Stimulated activated effector memory CD8-positive, alpha-beta T cell treated with anti-CD3 and anti-CD28 coated beads, Interleukin-12 subunit alpha, Interleukin-12 subunit beta, amount 100 ng/mL, for 72 hours (primary cell): ENCODE measurements at regions not wholly inside any gene's neighbourhood (a gene's known extent, or its start where the extent isn't known, plus 50 kb on each side); places are given as distances from the start of the nearest gene placed in this dataset.
"Not testable (repeated sequence)": the region's sequence is repeated elsewhere in the genome, so short reads cannot be mapped to it uniquely, and the experiment has no call there.

Source experiments
- ATAC-seq: fragments of 150-1000 bp; cut with Tn5 transposase; 2 replicates; pipeline ENCODE4 v1.10.0; 2021
- DNase-seq, 2 donors: peaks; one replicate each; pipeline ENCODE4 v3.0.0; 2021 to 2022; ENCODE audit warnings: low spot score in 2 of 2
- H3K27ac Mint-ChIP-seq: one replicate; pipeline ENCODE4 v1.8.0; 2022; ENCODE audit warnings: mild to moderate bottlenecking, mixed read lengths
- H3K36me3 Mint-ChIP-seq: one replicate; pipeline ENCODE4 v1.8.0; 2022; ENCODE audit warnings: mild to moderate bottlenecking, mixed read lengths
- H3K4me1 Mint-ChIP-seq: one replicate; pipeline ENCODE4 v1.8.0; 2022; ENCODE audit warnings: mixed read lengths
- H3K4me3 Mint-ChIP-seq: one replicate; pipeline ENCODE4 v1.8.0; 2022; ENCODE audit warnings: mild to moderate bottlenecking, mixed read lengths
- H3K9me3 Mint-ChIP-seq: one replicate; pipeline ENCODE4 v1.8.0; 2022; ENCODE audit warnings: mixed read lengths

DNA sequence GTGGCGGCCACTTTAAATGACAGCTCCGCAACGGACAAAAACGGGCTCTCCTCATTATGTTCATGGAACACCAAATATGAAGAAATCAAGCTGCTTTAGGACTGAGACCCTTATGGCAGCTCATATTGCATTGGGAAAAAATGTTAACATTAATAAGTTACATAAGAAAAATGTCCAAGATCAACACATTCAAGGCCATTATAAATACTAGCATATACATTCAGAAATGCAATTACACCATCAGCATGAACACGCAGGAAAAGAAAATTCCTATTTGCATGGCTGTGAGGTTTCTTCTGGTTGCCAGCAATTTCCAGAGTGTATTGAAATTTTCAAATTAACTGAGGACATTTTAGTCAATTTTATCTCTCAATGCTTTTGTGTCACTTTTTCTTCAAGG is 374.1 kb upstream of the NRP1 start:
- Mint-ChIP-seq H3K9me3 (no peaks in the 10 kb centered on the region), H3K27ac (no peak overlapping the region), H3K4me1 (no peaks in the 10 kb centered on the region), H3K36me3 (no peaks in the 10 kb centered on the region), H3K4me3 (no peak overlapping the region)
- ATAC-seq (no peak), DNase-seq (no peak)

DNA sequence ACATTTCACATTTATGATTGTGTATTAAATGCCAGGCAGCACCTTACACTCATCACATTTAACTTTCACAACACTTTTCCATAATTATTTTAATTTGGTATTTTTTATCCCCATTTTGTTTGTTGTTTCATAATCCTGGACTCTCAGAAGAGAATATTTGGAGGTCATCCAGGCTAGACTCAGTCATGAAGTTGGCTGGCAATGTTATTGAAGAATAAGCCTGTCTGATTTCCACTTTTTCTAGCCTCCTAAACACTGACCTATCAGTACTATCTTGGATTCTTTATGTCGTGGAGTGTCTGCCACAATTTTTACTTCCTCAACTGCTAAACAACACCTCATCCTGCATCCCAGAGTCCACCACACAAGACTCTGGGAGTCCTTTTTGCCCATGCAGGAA is 372.3 kb upstream of the NRP1 start:
- H3K4me3 Mint-ChIP-seq = no peak overlapping the region
- ATAC-seq (no peak), DNase-seq (no peak)
- no peaks in the 10 kb centered on the region for H3K9me3 Mint-ChIP-seq
- no peak overlapping the region for H3K27ac Mint-ChIP-seq
- H3K4me1 Mint-ChIP-seq = no peaks in the 10 kb centered on the region
- no peaks in the 10 kb centered on the region for H3K36me3 Mint-ChIP-seq

DNA sequence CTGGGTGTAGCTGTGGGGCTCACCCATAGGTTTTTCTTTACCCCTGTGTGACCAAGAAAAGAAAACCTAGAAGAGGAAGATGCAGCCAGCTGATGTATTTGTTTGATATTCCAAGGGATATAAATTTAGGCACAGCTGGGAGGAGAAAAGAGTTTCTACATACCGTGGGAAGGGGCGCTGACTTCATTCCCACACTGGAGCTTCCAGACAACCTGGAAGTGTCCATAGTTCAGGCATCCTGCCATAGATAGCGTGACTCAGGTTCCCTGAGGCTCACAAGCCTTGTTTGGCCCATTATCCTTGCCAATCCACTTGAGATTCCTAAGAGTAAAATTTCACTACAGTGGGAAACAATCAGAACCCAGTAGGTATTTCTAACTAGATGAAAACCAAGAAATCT is 371.7 kb upstream of the NRP1 start:
- H3K4me3 Mint-ChIP-seq = no peak overlapping the region
- H3K27ac Mint-ChIP-seq = no peak overlapping the region
- H3K4me1 Mint-ChIP-seq = no peaks in the 10 kb centered on the region
- ATAC-seq (no peak), DNase-seq (no peak)
- no peaks in the 10 kb centered on the region for H3K9me3 Mint-ChIP-seq
- no peaks in the 10 kb centered on the region for H3K36me3 Mint-ChIP-seq

DNA sequence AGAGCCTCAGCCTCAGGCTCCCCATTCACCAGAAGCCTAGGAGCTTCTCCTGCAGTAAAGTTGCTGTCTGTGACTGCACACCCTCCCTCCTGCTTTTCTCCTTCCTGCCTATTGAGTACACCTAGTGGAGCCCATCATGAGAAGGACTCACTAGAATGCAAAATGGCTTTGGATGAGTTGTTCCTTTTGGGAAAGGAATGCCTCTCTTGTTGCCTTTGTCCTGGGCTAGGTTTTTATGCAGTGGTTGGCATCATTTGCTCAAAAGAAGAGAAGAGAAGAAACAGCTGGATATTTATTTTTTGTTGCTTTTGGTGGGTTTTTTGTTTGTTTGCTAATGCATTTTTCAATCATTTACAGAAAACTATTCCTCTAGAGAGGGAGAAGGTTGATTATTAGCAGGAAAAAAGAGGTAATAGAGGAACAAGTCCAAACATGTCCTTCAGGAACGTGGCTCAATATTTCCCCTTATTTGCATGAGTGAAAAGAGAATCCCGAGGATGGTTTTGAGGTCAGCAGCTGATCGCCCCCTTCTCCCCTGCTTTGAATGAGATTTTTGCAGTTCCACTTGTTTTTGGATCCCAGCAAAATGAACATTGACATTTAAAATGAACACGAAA is 369.9 kb upstream of the NRP1 start:
- no peak overlapping the region for H3K27ac Mint-ChIP-seq
- no peaks in the 10 kb centered on the region for H3K36me3 Mint-ChIP-seq
- no peaks in the 10 kb centered on the region for H3K4me1 Mint-ChIP-seq
- ATAC-seq (no peak), DNase-seq (no peak)
- no peaks in the 10 kb centered on the region for H3K9me3 Mint-ChIP-seq
- H3K4me3 Mint-ChIP-seq = no peak overlapping the region

DNA sequence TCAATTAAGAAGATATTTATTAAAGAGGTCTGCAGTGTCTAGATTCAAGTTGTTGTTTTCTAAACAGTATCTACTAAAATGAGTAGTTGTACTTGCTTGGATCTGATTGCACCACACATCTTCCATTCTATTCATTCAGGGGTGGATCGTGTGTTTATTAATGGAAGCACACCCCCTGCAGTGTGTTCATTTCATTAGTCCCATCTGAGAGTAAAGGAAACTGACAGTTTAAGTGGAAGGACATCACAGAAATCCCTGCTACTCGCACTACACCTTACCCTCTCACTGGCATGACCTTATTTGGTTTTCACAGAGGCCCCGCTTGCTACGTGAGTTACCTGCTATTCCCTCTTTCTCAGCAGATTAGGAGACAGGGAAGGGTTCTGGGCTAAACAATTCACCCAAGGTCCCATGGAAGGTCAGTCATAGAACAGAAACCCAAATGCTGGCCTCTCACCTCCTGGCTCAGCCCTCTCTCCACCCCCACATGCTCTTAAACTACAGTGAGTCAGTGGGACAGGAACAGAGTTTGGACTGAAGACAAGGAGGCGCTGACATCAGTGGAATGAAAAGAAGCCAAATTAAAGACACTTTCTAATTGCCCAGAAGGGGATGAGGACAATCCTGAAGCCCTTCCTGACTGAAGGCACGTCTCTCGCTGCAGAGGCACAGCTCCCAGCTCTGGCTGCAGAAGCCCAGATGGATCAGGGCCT is 369.2 kb upstream of the NRP1 start:
- H3K4me3 Mint-ChIP-seq = no peak overlapping the region
- no peak for ATAC-seq

DNA sequence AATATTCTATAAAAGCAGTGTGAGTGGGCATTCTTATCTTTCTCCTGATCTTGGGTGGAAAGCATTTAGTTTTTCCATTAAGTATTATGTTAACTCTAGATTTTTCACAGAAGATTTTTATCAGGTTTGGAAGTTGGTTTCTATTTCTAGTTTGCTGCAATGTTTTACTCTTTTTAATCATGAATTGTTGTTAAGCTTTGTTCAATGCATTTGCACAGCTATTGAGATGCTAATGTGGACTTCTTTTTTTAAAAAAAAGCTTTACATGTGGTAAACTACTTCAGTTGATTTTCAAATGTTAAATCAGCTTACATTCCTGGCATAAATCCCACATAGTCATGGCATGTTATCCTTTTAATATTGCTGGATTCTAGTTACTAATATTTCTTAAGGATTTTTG is 363.6 kb upstream of the NRP1 start:
- no peak for ATAC-seq
- no peak for DNase-seq
- no peak overlapping the region for H3K4me3 Mint-ChIP-seq
- H3K36me3 Mint-ChIP-seq = no peaks in the 10 kb centered on the region
- no peak overlapping the region for H3K27ac Mint-ChIP-seq
- no peaks in the 10 kb centered on the region for H3K4me1 Mint-ChIP-seq
- H3K9me3 Mint-ChIP-seq = peaks cover 4% of the 10 kb centered on the region

More for the DNA sequence above, 369.2 kb upstream of the NRP1 start:
- no peaks in the 10 kb centered on the region for H3K9me3 Mint-ChIP-seq
- no peak overlapping the region for H3K27ac Mint-ChIP-seq
- DNase-seq = no peak
- H3K4me1 Mint-ChIP-seq = no peaks in the 10 kb centered on the region
- no peaks in the 10 kb centered on the region for H3K36me3 Mint-ChIP-seq

DNA sequence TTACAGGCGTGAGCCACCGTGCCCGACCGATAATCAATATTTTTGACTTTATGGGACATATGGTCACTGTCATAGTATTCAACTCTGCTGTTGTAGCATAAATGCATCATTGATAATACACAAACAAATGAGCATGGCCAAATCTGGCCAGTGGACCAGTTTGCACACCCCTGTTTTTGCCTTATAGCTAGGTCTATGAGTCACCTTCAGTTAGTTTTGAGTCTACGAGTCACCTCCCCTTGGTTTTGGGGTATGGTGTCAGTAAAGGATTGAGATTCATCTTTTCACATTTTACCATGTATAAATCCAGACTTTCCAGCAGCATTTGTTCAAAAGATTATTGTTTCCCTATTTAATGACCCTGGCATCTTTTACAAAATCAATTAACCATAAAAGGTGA is 362.5 kb upstream of the NRP1 start:
- no peak overlapping the region for H3K4me3 Mint-ChIP-seq

DNA sequence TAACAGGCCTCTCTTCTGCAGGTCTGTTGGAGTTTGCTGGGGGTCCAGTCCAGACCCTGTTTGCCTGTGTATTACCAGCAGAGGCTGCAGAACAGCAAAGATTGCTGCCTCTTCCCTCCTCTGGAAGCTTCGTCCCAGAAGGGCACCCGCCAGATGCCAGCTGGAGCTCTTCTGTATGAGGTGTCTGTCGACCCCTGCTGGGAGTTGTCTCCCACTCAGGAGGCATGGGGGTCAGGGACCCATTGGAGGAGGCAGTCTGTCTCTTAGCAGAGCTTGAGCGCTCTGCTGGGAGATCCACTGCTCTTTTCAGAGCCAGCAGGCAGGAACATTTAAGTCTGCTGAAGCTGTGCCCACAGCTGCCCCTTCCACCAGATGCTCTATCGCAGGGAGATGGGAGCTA is 361.1 kb upstream of the NRP1 start:
- Mint-ChIP-seq H3K4me1 (no peaks in the 10 kb centered on the region), H3K36me3 (no peaks in the 10 kb centered on the region), H3K27ac (no peak overlapping the region), H3K4me3 (no peak overlapping the region), H3K9me3 (peaks cover 19% of the 10 kb centered on the region)
- ATAC-seq (no peak), DNase-seq (no peak)

More for the DNA sequence above, 362.5 kb upstream of the NRP1 start:
- Mint-ChIP-seq H3K4me1 (no peaks in the 10 kb centered on the region), H3K9me3 (peaks cover 7% of the 10 kb centered on the region), H3K27ac (no peak overlapping the region), H3K36me3 (no peaks in the 10 kb centered on the region)
- DNase-seq (no peak), ATAC-seq (no peak)

DNA sequence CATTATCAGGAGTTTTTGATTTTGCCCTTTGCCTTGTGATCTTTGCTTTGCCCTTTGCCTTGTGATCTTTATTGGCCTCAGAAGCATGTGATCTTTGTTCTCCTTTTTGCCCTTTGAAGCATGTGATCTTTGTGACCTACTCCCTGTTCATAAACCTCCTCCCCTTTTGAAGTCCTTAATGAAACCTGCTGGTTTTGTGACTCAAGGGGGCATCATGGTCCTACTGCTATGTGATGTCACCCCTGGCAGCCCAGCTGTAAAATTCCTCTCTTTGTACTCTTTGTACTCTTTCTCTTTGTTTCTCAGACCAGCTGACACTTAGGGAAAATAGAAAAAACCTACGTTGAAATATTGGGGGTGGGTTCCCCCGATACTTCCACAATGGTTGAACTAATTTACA is 356.1 kb upstream of the NRP1 start:
- H3K36me3 Mint-ChIP-seq, DNase-seq, ATAC-seq, H3K4me3 Mint-ChIP-seq, H3K4me1 Mint-ChIP-seq, H3K27ac Mint-ChIP-seq: not testable (repeated sequence)
- H3K9me3 Mint-ChIP-seq = peaks cover 23% of the 10 kb centered on the region

DNA sequence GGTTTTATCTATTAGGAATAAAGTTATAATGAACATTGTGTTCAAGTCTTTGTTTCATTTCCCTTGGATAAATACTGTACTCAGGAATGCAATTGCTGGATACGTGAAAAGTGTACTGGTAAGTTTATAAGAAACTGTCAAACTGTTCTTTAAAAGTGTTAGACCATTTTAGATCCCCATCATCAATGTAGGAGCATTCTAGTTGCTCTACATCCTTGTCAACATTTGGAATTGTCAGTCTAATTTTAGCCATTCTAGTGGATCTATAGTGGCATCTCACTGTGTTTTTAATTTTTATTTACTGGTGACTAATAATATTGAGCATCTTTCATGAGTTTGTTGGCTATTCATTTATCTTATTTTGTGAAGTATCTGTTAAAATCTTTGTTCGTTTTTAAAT is 354.0 kb upstream of the NRP1 start:
- no peaks in the 10 kb centered on the region for H3K4me1 Mint-ChIP-seq
- no peaks in the 10 kb centered on the region for H3K36me3 Mint-ChIP-seq
- DNase-seq (no peak), ATAC-seq (no peak)
- H3K9me3 Mint-ChIP-seq = peaks cover 23% of the 10 kb centered on the region
- H3K4me3 Mint-ChIP-seq = no peak overlapping the region
- H3K27ac Mint-ChIP-seq = no peak overlapping the region

DNA sequence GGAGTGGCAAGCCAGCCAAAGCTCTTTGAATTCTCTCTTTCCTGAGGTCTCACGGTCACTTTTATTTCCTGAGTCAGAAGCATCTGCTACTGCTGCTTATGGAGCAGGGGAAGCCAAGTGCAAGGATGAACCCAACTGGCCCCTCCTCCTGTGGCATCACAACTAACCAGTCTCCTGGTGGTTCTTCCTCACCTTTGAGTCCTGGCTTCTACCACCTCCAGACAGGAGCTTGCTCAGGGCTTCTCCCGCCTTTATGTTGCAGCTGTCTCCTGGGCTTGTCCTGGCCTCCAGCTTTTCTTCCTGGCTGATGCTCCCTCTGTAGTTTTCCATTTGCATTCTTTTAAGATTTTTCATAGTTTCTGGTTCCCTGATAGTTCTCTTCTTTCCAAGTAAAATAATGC is 349.7 kb upstream of the NRP1 start:
- H3K4me1 Mint-ChIP-seq = no peaks in the 10 kb centered on the region
- peaks cover 2% of the 10 kb centered on the region for H3K9me3 Mint-ChIP-seq
- no peak for DNase-seq
- no peaks in the 10 kb centered on the region for H3K36me3 Mint-ChIP-seq
- no peak for ATAC-seq
- no peak overlapping the region for H3K4me3 Mint-ChIP-seq
- no peak overlapping the region for H3K27ac Mint-ChIP-seq

DNA sequence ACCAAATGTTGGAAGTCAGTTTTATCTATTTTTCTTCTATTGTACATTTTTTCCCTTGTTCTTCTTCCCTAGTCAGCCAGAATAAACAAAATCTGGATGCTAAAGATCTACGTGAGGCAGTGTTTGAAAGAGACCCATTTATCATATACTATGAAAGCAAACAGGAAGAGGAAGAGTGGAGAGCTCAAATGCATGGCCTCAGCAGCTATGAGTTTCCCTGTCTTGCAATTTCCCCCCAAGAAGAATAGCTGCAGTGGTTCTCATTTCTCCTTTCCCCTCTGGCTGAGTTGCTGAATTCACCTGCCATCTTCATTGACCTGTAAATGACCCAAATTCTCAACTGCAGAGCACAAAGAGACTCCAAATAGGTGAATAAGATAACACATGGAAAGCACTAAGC is 347.1 kb upstream of the NRP1 start:
- no peaks in the 10 kb centered on the region for H3K36me3 Mint-ChIP-seq
- ATAC-seq (no peak), DNase-seq (no peak)
- no peaks in the 10 kb centered on the region for H3K4me1 Mint-ChIP-seq
- H3K9me3 Mint-ChIP-seq = no peaks in the 10 kb centered on the region
- H3K27ac Mint-ChIP-seq = no peak overlapping the region
- no peak overlapping the region for H3K4me3 Mint-ChIP-seq

DNA sequence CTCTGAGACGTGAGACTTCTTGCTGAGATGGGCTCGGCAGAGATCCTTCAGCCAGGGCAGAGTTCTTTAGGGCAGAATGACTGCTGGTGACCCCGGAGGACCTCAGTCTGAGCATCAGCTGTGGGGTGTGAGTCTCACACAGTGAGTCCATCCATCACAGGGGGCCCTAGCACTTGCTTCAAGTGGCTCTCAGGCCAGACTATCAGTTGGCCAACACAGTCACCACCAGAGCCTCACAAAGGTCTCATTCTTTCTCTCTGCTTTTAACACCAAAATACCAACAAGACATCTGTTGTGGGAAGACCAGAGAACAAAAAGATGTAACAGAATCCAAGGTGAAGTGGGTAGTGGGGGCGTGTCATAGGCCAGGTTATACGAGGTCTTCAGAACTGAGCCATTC is 345.6 kb upstream of the NRP1 start:
- Mint-ChIP-seq H3K27ac (no peak overlapping the region), H3K9me3 (no peaks in the 10 kb centered on the region), H3K4me3 (no peak overlapping the region), H3K4me1 (no peaks in the 10 kb centered on the region), H3K36me3 (no peaks in the 10 kb centered on the region)
- no peak for DNase-seq
- ATAC-seq = no peak

DNA sequence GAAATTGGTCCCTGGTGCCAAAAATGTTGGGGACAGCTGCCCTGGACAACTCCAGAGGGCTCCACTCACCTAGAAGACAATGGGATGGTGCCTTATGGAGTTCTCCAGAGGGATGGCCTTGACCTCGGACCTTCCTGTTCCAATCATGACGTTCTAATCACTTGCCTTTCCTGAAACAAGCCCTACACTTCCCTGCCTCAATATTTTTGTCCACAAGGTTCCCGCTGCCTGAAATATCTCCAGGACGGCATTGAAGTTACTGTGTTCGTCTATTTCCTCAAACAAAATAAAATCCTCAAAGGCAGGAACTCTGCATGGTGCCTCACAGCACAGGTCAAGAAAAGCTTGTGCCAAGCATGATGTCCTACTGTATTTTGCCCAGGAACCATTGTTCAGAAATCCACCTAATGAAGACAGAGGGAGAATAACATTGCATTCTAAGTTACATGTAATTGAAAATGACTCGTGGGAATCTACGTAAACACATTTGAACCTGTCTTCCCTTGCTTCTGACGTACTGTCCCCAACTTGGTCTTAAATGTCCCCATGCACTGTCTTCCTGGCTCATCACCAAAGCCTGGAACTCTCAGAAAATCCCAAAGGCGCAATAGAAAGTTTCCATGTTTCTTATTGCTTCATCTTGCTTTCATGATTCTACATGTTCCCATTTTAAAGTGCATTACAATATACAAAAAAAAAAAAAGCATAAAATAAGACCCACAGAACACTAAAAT is 342.3 kb upstream of the NRP1 start:
- Mint-ChIP-seq H3K36me3 (no peaks in the 10 kb centered on the region), H3K4me3 (no peak overlapping the region), H3K4me1 (no peaks in the 10 kb centered on the region), H3K27ac (no peak overlapping the region), H3K9me3 (no peaks in the 10 kb centered on the region)
- DNase-seq = no peak
- ATAC-seq = no peak

DNA sequence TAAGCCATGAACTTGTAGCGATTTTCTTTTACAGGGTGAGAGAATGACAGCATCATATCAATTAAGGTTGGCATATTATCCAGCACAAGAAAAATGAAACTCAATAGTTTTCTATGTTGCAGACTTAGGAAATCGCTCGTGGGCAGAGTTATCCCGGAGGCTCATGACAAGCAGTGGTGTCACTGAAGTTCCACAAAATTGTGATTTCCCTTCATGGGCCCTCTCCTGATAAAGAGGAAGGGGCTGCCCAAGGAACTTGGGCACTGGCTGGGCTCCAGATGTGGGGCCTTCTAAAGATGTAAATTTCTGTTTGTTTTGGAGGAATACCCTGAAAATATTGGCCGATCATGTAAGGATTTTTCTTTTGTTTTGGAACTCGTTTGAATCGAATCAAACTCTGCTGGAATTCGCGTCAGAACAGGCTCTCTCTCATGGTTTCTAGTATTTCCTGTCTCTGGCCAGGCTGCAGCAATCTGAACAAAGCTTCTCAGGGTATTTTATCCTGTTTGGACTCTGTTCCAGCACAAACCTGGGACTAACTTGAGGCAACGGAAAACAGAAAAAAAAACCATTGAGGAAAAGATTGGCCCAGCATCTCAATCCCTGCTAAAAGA is 340.6 kb upstream of the NRP1 start:
- Mint-ChIP-seq H3K9me3 (no peaks in the 10 kb centered on the region), H3K4me1 (no peaks in the 10 kb centered on the region), H3K4me3 (no peak overlapping the region), H3K27ac (no peak overlapping the region), H3K36me3 (no peaks in the 10 kb centered on the region)
- DNase-seq (no peak), ATAC-seq (no peak)

DNA sequence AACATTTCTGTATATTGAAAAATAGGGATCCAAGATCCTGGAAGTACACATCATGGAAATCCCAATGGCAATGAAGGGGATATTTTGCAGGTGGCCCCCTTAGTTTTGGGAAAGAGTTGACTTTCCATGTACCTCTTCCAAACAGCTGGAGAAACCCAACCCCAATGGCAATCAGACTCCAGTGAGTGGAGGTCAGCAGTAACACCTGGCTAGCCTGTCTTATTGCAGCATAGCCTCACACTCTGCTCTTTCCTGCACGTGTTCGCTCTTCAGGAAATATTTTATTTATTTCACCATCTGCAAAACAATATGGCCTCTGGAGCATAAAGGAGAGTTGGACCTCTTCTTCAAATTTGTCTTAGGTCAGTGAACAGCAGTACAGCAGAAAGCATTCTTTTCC is 340.0 kb upstream of the NRP1 start:
- Mint-ChIP-seq H3K36me3 (no peaks in the 10 kb centered on the region), H3K9me3 (no peaks in the 10 kb centered on the region), H3K4me3 (no peak overlapping the region), H3K27ac (no peak overlapping the region), H3K4me1 (no peaks in the 10 kb centered on the region)
- DNase-seq = no peak
- no peak for ATAC-seq
